ENCODE measurements at regions not wholly inside any gene's neighbourhood (a gene's known extent, or its start where the extent isn't known, plus 50 kb on each side); places are given as distances from the start of the nearest gene placed in this dataset.

DNA sequence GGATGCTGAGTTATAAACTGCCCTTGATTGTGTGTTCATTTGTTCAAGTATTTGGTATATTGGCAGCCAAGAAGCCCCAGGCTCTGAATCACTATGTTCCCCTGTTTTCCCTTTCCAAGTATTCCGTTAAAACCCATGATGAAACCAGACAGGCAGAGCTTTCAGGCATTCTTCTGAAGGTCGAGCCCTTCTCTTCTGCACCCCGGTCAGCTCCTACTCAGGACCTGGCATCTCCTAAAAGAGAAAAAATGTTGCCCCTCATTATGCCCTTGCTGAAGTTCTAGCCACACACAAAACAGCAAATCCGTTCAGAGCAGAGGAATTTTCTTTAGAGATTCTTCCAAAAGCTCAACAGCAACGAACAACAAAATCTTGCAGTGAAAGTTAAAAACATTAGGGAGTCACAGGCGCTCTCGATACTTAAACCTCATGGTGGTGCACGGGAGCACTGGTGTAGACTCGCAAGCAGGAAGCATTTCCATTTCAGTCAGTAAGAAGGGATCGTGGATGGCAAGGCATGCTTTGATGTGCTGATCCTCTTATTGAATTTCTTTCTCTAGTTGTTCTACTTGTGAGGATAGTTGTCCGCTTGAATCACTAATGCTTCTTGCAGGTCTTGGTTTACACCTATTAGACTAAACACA, 264.9 kb downstream of the SKIDA1 start:
- no peak for DNase-seq

DNA sequence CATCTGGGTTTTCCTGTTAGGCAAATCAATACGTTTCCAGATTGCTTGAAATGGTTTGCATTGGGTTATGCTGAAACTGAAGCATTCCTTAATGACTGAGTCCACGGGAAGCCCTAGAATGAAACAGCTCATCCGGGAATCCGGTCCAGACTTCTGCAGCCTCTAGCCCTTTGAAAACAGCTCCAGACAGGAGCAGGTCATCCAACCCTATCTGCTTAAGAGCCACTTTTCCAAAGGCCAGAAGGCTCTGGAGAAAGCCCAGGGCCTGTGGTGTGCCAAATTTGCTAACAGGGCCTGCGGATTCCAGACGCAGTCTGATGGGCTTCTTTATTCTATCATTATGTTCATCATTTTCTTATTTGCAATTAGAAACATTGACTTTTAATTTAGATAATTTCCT, 265.4 kb downstream of the SKIDA1 start:
- DNase-seq, result no peak

DNA sequence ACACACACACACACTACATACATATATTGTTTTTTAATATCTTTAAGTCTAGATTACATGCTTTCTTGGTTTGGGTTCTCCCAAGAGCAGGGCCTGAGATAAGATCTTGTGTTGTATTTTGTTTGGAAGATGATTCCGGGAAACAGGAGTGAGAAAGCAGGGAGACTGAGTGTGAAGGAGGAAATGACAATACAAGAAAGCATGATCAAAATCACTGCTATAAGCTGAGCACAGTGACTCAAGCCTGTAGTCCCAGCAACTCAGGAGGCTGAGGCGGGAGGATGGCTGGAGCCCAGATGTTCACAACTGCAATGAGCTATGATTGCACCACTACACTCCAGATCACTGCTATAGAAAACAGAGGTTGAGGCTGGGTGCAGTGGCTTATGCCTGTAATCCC, 267.6 kb downstream of the SKIDA1 start:
- DNase-seq, result no peak

DNA sequence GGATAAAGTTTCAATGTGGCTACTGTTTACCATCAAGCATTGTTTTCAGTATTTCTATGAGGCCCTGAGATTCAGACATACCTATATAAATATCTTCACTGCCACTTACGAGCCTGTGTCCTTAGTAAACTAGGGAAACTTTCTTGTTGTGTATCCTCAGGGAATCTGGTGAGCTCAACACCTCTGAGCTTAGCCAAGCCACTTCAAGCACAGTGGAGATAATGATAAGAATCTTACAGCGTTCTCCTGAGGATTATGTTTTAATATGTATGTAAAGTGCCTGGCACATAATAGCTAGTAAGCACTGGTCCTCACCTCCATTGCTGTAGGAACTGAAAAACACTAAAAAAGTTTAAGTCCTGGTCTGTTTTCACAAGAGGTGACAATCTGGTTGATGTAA, 268.3 kb downstream of the SKIDA1 start:
- DNase-seq, result no peak

DNA sequence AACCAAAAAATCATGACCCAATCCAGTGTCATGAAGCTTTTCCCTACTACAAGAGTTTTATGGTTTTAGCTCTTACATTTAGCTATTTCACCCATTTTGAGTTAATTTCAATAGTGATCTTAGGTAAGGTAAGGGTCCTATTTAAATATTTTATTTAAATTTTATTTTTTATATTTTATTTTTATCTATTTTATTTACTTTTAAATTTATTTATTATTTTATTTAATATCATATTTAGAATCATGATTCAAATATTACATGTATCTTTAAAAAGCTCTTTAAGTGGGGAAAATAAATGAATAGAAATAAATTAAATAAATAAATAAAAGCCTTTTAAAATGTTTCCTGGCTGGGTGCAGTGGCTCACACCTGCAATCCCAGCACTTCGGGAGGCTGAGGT, 276.0 kb downstream of the SKIDA1 start:
- DNase-seq, result no peak

DNA sequence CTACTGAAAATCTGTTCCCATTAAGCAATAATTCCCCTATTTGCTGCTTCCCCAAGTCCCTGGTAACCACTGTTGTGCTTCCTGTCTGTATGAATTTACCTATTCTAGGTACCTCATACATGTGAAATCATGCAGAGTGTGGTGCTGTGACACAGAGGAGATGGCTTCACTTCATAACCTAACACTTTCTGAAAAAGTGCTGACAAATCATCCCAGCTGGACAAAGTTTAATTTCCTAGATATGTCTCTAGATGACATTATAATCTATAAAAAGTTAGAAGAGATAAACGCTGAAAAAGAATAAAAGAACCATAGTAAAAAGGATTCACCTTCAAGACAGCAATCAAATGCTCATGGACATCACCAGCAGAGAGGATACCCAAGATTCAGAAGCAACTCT, 277.9 kb downstream of the SKIDA1 start:
- DNase-seq, result no peak

DNA sequence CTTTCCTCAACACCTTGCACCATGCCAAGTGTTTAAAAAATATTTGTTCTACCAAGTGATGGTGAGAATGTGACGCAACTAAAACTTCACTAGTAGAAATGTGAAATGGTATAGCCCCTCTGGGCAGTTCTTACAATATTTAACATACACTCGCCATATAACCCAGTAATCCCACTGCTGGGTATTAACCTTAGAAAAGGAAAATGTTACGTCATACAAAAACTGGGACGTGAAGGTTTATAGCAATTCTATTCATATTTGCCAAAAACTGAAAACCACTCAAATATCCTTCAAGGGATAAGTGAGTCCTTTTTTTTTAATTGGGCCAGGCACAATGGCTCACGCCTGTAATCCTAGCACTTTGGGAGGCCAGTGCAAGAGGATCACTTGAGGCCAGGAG, 279.3 kb downstream of the SKIDA1 start:
- no peak for DNase-seq

DNA sequence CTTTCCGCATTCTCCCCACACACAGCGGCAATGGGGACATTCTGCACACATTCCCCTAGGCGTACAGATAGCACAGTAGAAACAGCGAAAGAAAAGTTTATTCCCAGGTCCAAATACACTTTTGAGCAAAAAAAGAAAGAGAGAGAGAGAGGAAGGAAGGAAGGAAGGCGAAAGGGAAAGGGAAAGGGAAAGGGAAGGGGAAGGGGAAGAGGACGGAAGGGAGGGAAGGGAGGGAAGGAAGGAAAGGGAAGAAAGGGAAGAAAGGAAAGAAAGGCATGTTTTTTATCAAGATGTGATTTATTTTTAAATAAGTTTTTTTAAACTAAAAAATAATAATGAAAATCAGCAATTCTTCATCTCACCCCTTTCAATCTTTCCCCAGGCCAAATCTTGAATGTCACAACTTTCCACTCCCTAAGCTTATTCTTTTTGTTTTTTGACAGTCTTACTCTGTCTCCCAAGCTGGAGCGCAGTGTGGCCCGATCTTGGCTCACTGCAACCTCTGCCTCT, 281.7 kb downstream of the SKIDA1 start:
- no peak for DNase-seq

DNA sequence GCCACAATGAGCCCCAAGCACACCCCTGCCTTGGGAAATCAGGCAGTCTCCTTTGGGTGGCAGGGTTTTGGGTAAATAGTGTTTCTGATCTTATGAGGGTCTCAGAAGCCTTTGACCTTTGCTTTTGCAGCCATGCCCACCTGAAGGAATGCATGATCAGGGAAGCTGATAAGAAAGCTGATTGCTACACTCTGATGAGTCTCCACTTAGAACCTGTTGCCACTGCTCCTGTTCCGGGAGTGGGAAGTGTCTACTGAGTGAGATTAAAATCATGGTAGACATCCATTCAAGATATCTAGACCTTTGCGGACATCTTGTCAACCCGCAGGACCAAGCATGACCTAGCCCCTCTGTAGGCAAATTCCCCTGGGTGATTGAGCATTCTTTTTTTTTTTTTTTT, 282.6 kb downstream of the SKIDA1 start:
- no peak for DNase-seq

DNA sequence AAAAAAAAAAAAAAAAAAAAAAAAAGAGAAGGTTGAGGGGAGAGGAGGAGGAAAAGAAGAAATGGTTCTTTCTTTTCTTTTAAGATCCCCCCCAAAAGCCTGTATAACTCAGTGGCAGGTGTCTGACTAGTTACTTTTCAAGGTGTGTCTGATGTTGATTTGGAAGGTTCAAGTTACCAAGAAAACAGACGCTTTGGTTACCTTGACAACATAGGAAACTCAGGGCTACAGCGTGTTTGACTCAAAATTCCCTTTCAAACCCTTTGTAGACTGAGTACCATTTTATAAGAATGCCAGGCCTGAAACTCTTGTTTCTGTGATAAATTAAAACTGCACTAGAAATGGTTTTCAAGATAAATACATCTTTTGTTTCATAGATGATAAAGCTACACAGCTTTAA, 286.8 kb downstream of the SKIDA1 start:
- DNase-seq, result peak; percentile 0

DNA sequence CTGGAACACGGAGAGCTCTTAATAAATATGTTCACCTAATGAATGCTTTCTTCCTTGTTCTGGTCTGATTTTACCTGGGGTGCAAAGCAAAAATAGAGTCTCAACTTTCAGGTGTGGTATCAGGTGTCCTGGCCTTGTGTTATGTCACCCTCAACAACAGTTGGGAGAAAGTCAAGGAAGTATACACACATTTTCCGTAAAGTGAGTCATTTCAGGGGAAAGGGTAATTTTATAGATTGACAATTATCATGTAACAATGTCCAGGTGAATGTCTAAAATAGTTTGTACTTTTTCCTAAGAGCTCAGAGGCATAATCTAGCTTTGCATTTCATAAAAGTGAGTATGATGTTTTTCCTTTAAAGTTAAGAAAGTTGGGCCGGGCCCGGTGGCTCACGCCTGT, 287.4 kb downstream of the SKIDA1 start:
- no peak for DNase-seq

DNA sequence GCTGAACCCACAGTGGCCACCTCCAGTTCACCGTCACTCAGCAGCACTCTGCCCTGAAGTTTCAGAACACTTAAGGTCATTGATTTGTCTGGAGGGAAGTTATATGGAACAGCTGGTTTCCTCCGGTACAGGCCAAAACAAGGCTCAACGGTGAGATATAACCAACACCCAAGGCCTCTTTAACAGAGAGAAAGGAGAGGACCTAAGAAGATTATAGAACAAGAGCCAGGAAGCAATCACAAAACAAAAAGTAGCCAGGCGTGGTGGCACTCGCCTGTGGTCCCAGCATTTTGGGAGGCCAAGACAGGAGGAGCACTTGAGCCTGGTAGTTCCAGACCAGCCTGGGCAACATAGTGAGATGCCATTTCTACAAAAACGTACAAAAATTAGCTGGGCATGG, 290.7 kb downstream of the SKIDA1 start:
- no peak for DNase-seq

DNA sequence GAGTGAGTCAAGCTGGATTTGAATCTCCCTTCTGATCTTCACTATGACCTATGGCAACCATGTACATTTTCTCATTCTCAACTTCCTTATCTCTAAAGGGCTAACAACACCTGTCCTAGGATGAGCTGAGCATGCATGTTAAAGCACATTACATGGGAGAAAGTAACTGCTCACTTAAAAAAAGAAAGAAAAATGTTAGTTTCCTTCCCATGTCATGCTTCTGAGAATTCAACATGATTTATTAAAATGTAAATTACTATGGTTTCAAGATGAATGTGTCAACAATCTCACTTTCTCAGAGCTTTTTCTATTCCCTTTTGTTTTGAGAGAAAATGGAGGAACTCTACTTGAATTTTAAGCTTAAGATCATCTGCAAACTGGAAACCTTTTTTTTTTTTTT, 295.3 kb downstream of the SKIDA1 start:
- DNase-seq, result no peak

DNA sequence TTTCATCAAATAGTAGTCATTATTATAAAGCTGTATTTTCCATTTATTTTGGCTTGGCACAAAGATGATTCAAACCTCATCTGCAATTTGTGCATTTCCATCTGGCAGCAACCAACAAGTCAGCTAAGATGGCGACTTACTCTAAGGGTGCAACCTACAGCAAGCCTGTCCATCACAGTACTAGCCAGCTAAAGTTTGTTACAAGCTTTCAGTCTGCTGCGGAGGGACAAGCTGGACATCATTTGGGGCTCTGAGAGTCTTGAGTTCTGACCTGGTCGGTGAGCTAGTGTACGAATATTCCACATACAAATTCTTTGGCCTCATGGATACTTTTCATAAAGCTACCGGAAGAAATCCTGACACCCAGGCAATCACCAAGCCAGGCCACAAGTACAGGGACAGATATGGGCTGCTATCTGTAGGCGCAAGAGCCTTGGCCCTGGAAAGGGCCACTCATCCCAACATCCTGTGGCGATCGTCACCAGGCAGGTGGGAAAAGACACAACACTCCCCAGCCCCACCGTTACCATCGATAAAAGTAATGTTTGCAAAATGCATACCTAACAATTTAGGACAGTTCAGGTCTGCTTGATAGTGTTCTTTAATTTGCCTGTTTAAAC, 307.6 kb downstream of the SKIDA1 start:
- no peak for DNase-seq

DNA sequence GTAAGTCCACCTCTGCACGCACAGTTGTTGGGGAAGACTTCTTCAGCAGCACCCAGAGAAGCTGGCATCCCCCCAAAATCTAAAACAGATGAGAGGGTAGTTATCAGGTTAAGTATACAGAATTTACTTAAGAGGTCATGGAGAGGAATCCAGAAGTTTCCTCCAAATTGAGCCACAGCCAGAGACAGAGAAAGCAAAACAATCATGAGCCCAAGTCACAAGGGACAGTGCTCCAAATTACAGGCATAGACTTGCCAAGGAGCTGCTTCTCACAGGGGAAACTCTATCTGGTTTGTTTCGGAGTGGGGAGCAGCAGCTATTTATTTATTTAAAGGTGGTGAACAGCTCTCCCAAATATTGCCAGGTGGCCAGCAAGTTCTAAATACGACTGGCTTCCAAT, 308.4 kb downstream of the SKIDA1 start:
- DNase-seq, result no peak

DNA sequence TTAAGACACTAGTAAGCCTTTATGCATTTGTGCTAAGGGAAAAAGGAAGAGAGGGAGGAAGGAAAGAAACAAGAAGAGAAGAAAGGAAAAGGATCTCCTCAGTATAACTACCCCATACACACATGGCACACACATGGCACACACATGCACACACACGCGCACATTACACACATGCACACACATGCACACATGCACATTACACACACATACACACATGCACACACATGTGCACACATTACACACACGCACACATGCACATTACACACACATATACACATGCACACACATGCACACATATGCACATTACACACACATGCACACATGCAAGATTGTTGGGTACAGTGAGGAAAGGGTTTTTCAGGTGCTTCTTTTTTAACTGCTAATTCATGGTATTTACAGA, 311.2 kb downstream of the SKIDA1 start:
- no peak for DNase-seq

DNA sequence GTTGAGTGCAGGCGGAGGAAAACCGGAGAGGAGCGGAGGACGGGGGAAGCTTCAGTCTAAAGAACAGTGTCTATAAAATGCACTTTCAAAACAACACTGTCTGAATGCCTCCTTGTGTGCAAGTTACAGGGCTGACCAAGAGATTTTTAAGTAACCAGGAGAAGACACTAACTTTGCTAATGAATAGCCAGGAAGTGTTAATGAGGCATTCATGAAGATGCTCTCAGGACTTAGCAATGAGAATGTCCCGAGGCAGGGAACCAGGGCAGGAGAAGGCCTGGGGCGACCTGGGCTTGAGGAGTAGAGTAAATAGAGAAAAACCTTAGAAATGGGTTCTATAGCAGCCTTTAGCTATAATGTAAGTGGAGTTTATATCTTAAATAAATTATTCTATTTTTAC, 312.1 kb downstream of the SKIDA1 start:
- DNase-seq, result no peak

DNA sequence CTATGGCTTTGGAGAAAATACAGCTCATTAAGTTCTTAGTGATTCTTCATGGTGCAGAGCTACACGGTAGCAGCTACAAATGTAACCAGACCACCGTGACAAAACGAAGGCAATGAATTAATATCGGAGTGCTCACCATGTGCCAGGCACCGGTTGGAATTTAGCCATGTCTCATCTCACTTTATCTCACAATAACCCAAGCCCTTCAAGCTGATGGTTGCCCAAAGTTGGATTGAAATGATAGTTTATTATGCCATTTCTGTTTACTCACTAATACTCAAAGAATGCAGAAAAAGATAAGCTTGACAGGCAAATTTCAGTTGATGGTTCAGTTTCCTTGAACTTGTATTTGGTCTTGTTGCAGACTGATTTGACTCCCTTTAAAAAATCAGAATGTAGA, 312.6 kb downstream of the SKIDA1 start:
- no peak for DNase-seq

DNA sequence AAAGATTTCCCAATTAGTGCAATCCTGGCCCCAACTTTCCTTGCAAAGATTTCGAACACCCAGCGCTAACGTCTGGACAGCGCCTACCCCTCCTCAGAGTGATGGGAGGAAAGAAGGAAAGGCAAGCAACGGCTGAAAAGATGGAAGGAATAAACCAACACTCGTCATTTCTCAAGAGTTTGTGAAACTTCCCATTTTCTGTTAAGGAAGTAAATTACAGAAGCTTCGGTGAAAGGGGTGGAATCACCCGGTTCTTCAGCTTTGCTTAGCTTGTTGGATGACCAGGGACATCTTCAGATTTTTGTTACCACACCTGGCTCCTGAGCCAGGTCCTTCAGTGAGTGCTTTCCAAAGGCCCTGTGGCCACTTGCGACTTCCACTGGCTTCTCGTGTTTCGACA, 313.1 kb downstream of the SKIDA1 start:
- no peak for DNase-seq

DNA sequence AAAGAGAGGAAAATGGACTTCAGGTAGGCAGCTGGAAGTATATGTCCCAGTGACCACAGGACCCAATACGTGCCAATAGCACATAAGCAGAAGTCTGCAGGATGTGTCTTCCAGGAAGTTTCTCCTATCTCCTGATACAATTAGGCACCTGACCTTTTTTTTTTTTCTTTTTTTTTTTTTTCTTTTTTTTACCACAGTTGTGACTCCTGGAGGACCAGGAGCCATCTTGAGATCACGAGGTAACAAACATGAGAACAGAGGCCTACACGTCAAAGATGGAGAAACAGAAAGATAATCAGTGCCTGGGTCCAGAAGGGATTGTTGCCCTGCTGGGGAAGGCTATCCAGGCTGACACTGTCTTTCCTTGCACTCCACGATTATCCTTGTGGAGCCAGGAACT, 312.4 kb upstream of the NEBL start:
- no peak for DNase-seq

DNA sequence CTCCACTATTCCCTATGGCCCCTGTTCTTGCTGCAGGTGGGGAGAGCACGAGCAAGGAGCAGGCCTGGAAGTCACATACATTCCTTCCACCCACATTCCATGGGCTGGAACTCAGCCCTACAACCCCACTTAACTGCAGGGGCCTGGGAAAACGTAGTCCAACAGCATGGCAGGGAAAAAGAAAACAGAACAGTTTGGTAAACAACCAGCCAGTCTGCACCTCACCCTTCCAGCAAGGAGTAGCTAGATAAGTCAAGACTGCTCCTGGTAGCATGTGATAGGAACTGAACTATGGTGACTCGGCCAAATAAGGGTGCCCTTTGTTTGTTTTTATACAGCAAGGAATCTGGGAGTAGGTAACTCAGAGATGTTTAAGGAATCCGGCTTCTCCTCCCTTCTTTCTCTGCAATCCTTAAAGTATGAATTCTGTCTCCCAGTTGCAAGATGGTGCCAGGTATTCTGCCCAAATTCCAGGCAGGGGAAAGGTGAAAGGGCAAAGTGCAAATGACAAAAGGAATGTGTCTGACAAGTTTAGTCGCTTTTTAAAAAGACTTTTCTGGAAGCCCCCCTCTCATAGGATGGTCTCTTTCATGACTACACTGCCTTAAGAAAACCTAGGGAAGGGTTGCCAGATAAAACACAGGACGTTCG, 311.7 kb upstream of the NEBL start:
- no peak for DNase-seq

DNA sequence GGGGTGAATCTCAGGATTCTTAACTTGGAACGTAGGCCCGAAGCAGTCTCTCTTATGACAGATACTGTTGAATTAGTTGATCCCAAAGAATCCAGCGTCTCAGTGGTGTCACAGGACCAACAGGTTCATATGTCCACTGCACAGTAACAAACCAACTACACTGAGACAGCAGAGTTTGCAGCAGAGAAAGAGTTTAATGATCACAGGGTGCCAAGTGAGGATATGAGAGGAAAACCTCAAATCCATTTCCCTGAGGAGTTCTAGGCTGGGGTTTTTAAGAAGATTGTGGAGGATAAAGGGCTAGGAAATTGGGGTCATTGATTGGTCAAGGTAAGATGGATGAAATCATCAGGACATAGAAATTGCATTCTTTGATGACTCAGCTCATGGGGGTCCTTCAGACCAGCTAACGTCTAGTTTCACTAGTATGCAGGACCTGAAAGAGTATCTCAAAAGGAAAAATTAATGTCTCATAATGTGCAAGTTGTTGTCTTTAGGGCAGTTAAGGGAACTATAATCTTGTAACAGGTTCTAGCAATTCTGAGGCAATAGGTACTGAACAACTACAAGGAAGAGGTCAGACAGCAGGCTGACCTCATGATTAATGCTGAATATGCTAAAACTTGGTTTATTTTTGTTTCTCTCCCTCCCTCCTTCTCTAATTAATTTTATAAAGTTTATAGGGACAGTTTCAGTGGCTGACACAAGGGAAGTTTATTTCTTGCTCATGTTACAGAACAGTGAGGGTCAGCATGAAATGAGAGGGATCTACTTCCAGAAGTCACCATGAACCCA, 310.9 kb upstream of the NEBL start:
- DNase-seq, result no peak

DNA sequence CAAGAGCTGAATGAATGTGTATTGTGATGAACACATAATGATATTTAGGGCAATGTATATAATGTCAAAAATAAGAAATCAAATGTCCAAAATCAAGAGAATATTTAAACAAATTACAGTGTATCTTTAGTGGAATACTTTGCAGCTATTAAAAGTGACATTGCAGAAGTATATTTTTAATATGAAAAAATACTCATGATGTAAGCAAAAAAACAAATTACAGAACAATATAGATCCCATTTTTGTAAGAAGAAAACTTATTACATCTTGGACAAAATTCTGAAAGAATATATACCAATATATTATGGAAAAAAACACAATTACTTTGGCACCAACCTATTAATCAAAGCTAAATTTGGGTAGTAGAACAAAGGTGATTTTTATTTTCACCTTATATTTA, 308.2 kb upstream of the NEBL start:
- DNase-seq, result no peak

Data from skin of body (tissue), 1 donor.